ENCODE measurements at regions not wholly inside any gene's neighbourhood (a gene's known extent, or its start where the extent isn't known, plus 50 kb on each side); places are given as distances from the start of the nearest gene placed in this dataset.

DNA sequence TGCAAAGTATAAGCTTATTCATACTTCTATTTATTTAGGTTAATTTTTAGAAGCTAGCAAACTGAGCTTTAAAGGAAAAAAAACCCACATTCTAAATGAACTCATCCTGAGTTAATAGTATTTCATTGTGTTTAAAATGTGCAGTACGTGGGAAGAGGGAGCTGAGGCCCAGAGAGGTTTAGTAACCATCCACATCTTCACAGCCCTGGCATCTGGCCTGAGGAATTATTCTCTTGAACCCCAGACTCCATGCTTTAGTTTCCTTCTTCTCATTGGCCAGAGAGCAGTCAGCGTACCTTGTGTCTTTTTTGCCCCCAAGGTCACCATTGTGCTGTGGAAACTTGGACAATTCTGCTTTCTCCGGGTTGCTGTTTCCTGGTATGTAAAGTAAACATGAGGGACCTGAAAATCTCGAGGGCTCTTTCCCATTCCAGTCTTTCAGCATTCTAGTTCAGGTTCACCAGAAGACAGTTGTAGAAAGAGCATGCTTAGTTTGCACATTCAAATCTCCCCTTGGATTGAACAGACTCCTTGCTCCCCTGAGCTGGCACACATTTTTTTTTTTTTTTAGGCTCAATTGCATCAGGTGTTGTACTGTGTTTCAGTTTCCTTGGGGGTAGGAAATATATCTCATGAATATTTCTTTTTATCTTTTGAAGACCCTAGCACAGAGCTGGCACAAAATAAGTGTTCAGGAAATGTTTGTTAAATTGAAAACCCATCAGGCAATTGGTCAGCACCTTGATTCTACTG is 81.4 kb downstream of the MYCN start:
- TF ChIP-seq POLR2A (IDR thresholded peaks at IDR 0.05) = no peak
- TF ChIP-seq, protein P1, sequence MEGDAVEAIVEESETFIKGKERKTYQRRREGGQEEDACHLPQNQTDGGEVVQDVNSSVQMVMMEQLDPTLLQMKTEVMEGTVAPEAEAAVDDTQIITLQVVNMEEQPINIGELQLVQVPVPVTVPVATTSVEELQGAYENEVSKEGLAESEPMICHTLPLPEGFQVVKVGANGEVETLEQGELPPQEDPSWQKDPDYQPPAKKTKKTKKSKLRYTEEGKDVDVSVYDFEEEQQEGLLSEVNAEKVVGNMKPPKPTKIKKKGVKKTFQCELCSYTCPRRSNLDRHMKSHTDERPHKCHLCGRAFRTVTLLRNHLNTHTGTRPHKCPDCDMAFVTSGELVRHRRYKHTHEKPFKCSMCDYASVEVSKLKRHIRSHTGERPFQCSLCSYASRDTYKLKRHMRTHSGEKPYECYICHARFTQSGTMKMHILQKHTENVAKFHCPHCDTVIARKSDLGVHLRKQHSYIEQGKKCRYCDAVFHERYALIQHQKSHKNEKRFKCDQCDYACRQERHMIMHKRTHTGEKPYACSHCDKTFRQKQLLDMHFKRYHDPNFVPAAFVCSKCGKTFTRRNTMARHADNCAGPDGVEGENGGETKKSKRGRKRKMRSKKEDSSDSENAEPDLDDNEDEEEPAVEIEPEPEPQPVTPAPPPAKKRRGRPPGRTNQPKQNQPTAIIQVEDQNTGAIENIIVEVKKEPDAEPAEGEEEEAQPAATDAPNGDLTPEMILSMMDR (IDR thresholded peaks at IDR 0.05) = no peak
